Stimulated activated CD8-positive, alpha-beta memory T cell treated with anti-CD3 and anti-CD28 coated beads, Interleukin-7, amount 100 ng/mL, for 48 hours (primary cell): ENCODE measurements at regions not wholly inside any gene's neighbourhood (a gene's known extent, or its start where the extent isn't known, plus 50 kb on each side); places are given as distances from the start of the nearest gene placed in this dataset.
"Not testable (repeated sequence)": the region's sequence is repeated elsewhere in the genome, so short reads cannot be mapped to it uniquely, and the experiment has no call there.

ENCODE experiments used
- DNase-seq, 2 donors: peaks; one replicate each; pipeline ENCODE4 v3.0.0-alpha.2; 2020; ENCODE audit warnings: low read depth in 1 of 2; ENCODE audit errors: extremely low read depth in 1 of 2

- DNase-seq: no peak
These were observed 379.6 kb downstream of the ARL4A start for GRCh38 chr7:13067036-13067435.

DNA sequence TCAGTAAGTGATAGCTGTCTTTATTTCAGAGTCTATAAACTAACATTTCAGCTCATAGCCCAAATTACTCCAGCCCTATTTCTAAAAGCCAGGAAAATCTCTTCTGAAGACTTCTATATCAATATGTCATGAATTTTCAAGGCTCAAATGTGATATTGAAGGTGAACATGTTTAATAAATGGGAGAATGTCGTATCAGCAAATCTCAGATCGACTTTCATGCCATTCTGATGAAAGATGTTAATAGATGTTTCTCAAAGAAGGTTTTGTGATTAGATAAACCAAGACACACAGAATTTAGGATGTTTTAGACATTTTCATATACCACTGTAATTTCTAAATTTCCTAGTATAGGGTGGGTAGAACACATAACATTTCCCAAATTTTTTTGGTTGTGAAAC is 380.6 kb downstream of the ARL4A start:
- DNase-seq: no peak

DNA sequence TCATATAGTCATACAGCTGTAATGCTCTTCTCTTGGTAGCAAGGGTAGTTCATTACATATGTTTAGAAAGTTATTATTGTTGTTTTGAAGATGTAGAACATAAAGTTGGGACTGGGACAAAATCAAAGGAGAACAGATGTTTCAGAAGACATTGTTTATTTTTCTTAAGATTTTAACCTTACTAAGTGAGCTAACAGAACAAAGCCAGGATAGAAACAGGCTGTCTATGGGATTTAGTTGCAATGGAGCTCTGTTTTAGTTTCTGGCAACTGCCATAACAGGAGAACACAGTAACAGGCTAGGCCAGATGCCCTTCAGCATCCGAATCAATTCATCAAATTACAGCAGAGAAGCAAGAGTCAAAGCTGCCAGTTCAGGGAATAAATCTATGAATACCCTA is 382.4 kb downstream of the ARL4A start:
- no peak for DNase-seq

DNA sequence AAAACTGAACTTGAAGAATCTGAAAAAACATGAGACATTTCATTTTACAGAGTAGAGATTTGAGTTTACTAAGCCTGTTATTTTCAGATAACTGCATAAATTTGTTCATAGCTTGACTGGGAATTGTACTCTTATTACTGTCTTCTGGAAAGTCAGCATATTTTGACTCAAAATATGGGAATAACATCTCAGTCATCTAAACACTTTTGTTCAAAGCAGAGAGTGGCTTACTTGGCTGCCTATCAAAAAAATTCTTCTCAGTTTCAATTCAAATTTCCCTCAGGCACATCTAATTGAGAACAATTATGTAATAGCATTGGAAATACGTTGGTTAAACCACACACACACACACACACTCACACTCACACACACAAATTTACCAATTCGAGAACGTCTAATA is 384.6 kb downstream of the ARL4A start:
- DNase-seq: no peak

- no peak for DNase-seq
These were observed 390.0 kb downstream of the ARL4A start for GRCh38 chr7:13077466-13077865.

DNA sequence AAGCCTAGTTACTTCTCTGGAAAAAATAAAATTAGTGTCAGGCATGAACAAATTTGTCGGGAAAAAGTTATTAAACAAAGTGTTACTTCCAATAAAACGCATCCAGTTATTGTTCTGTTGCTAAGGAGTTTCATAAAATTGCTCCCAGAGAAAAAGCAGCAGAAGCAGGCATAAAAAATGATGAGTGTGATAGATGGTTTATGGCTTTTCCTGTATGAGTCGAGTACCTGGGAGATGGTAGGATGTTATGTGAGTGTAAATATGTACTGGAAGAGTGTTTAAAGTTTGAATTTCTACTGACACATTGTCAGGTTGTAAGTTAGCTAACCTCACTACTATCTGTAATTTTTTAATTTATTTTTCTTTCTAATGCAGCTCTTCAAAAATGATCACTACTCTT is 390.7 kb downstream of the ARL4A start:
- no peak for DNase-seq

DNA sequence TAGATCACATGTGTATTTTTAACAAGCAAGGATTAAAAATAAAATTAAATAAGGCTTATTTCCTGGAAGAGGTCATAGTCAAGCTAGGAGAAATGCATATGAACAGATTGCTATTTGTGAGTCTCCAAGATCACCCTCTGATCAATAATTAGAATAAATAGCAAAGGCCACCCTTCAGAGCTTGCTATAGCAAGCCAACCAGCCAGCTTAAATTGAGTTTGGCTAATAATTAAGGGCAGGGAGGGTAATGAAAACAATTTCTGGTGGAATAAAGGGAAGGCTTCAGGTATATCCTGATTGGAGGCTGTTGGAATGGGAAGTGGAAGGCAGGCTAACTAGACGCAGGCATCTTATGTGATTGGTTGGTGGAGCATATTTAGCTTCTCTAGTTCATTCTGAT is 403.5 kb downstream of the ARL4A start:
- no peak for DNase-seq

GRCh38 chr7:13091974-13092707 is 404.7 kb downstream of the ARL4A start:
- no peak for DNase-seq

DNA sequence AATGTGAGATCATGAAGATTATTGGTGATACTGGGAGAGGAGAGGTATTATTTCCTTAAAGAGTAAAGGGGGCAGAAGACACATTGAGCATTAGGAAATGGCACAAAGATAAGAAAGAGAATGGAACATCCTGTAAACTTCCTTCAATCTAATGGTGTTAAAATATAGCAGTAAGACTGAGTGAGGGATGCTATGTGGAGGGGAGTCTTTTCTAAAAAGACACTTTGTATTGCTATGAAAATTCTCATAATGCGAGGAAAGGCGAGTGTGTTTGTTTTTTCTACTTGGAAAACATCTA is 405.2 kb downstream of the ARL4A start:
- DNase-seq: no peak

- no peak for DNase-seq
These were observed 405.7 kb downstream of the ARL4A start for GRCh38 chr7:13093160-13093559.

DNA sequence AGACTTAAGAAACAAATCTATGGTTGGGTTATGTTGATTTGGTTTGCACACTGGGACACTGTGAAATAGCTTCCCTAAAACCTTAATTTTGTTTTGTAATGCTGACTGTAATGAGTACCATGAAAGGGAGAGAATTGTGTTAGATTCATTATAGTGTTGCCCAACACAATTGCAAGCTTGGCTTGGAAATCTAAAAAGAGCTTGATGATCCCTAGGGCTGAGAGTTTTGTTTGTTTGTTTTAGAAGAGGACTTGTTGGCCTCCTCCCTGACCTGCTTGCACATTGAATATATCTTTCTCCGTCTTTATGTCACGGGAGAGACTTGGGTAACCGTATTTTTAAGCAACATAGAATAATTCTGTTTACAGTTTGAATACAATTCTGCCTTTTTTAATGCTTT is 410.1 kb downstream of the ARL4A start:
- no peak for DNase-seq

- no peak for DNase-seq
These were observed 410.7 kb downstream of the ARL4A start for GRCh38 chr7:13098161-13098560.

DNA sequence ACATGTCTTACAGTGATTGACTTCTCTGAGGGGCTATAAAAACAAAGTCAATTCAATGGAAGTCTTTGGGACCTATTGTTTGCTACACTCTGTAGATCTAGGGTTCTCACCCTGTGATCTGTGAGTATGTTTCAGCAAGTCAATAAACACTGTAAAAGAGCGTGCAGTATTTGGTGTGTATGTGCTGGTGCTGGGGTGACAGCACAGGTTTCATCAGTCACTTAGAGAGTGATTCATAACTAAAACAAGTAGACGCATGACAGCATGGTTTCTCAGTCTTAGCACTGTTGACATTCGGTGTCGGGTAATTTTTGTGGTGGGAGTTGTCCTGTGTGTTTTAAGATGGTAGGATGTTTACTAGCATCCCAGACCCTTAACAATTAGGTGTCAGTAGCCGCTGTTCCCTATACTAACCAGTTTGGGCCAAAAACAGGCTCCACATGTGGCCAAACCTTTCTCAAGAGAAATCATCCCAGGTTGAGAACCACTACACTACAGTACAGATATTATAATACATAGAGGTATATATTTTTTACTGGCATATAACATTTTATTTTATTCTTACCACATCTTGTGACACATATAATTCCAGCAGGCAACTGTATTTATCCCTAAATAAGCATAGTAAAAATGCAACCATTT is 411.8 kb downstream of the ARL4A start:
- no peak for DNase-seq

DNA sequence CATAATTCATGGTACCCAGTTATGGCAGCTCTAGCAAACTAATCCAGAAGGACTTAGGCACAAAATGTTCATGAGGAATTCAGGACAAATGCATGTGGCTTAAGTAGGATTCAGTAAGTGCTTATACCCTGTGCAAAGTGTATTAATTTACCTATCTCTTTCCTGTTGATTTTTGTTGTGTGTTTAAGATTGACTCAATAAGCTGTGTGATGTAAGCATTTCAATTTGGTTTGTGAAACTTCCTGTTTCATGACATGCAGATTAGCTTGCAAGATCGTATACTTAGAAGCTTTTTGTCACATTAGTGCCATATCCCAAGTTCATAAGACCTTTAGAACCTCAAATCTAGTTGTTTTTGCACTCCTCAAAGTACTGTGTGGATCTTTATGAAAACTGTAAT is 416.7 kb downstream of the ARL4A start:
- DNase-seq: no peak

- no peak for DNase-seq
These were observed 417.8 kb downstream of the ARL4A start for GRCh38 chr7:13105209-13105608.

- DNase-seq: no peak
These were observed 419.1 kb downstream of the ARL4A start for GRCh38 chr7:13106513-13106912.

DNA sequence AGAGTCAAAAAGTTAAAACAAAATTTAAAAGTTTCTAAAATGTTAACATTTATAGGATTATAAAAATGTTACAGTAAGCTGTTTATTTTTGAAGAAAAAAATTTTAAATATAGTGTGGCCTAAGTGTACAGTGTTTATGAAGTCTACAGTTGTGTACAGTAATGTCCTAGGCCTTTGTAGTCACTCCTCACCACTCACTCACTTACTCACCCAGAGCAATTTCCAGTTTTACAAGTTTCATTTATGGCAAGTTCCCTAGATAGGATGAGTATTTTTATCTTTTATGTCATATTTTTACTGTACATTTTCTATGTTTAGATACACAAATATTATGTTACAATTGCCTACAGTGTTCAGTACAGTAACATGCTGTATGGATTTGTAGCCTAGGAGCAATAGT is 419.9 kb downstream of the ARL4A start:
- DNase-seq: no peak

GRCh38 chr7:13108061-13108460 is 420.6 kb downstream of the ARL4A start:
- DNase-seq: no peak

DNA sequence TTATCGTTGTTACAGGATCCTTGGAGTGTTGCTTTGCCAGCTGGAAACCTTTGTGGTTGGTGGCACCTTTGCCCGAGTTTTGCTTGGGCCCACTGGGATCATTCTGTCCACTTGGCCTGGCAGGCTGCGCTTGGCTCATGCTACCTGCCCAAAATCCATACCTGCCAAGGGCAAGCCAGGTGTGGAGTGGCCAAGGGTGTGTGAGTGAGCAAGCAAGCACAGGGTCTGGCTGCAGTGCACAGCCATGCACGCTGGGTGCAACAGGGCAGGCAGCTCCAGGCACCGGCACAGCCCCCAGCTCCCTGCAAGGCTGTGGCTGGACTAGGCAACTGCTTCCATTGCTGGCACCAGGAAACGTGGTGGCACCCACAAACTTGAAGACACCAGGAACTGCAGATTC is 421.8 kb downstream of the ARL4A start:
- DNase-seq: no peak

GRCh38 chr7:13110107-13110506 is 422.7 kb downstream of the ARL4A start:
- DNase-seq: no peak

DNA sequence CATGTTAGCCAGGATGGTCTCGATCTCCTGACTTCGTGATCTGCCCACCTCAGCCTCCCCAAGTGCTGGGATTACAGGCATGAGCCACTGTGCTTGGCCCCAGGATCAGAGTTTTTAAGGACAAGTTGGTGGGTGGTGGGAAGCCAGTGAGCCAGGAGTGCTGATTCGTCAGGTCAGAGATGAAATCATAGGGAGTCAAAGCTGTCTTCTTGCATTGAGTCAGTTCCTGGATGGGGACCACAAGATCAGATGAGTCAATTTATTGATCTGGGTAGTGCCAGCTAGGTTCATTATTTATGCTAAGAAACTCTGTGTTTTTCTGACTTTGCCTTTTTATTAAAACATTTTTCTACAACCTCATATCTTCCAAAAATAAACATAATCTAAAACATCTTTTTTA is 423.8 kb downstream of the ARL4A start:
- no peak for DNase-seq

- DNase-seq: not testable (repeated sequence)
These were observed 426.8 kb downstream of the ARL4A start for GRCh38 chr7:13114240-13114639.

GRCh38 chr7:13115157-13115772 is 427.8 kb downstream of the ARL4A start:
- no peak for DNase-seq
